Right atrium auricular region (tissue), 2 donors: ENCODE measurements at regions not wholly inside any gene's neighbourhood (a gene's known extent, or its start where the extent isn't known, plus 50 kb on each side); places are given as distances from the start of the nearest gene placed in this dataset.
A peak's percentile ranks its signal among the peaks of the same experiment; 100 is the strongest.

ENCODE experiments used
- DNase-seq: peaks from one replicate; pipeline ENCODE4 v3.0.0-alpha.2; 2019; ENCODE audit warnings: low spot score
- H3K27ac ChIP-seq, 2 donors: fragments of 200-600 bp; sonication (generic); 1 replicate in 1 of 2; 2 replicates in 1 of 2; pipeline ENCODE4 v1.5.1; 2016 to 2019
- H3K27me3 ChIP-seq, 2 donors: fragments of 200-600 bp; sonication (generic); one replicate each; pipeline versions ENCODE4 v1.5.1 to v1.6.0; 2017 to 2019
- H3K36me3 ChIP-seq: fragments of 200-600 bp; sonication (generic); one replicate; pipeline ENCODE4 v1.5.1; 2016
- H3K4me1 ChIP-seq, 2 donors: fragments of 200-600 bp; sonication (generic); one replicate each; pipeline versions ENCODE4 v1.5.1 to v1.6.0; 2017 to 2019
- H3K4me3 ChIP-seq, 2 donors: fragments of 200-600 bp; sonication (generic); 1 replicate in 1 of 2; 2 replicates in 1 of 2; pipeline ENCODE4 v1.5.1; 2017 to 2019; ENCODE audit warnings: mild to moderate bottlenecking in 1 of 2, moderate library complexity in 1 of 2
- H3K9me3 ChIP-seq, 2 donors: fragments of 200-600 bp; sonication (generic); one replicate each; pipeline ENCODE4 v1.5.1; 2019
- CTCF ChIP-seq, 2 donors: fragments of 200-600 bp; sonication (generic); IDR thresholded peaks; one replicate each; pipeline ENCODE4 v1.5.1; 2019; ENCODE audit warnings: antibody characterized with exemption in 2 of 2

DNA sequence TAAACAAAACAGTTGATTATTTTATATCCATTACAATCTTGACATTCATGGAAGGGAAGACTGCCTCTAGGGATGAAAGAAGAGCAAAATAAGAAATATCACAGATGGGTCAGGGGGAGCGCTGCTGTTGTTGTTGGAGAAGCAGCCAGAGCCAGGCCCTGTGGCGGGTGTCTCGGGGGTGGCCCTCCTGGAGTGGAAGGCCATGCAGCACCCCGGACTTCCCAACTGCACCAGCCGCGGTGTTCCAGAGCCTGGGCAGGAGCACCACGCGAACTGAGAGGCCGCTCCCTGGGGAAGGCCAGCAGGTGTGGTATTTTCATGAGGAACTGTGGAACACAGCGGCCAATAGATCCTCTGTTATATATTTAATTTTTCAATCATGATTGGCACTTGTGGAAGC lies 72.4 kb upstream of the VSTM2A start:
- Histone ChIP-seq H3K36me3 (no peaks in the 10 kb centered on the region), H3K4me1 (no peaks in the 10 kb centered on the region), H3K9me3 (no peaks in the 10 kb centered on the region), H3K27ac (no peak overlapping the region), H3K27me3 (no peaks in the 10 kb centered on the region), H3K4me3 (no peak overlapping the region)
- TF ChIP-seq CTCF (IDR thresholded peaks at IDR 0.05), result no peak
- DNase-seq, result no peak

- H3K4me1 ChIP-seq, result no peaks in the 10 kb centered on the region
- no peak for DNase-seq
- H3K27ac ChIP-seq, result no peak overlapping the region
- no peak overlapping the region for H3K4me3 ChIP-seq
- no peak for TF ChIP-seq CTCF (IDR thresholded peaks at IDR 0.05)
- no peaks in the 10 kb centered on the region for H3K27me3 ChIP-seq
- no peaks in the 10 kb centered on the region for H3K36me3 ChIP-seq
- H3K9me3 ChIP-seq, result no peaks in the 10 kb centered on the region
These were observed 65.6 kb upstream of the VSTM2A start for GRCh38 chr7:54476609-54477008.

DNA sequence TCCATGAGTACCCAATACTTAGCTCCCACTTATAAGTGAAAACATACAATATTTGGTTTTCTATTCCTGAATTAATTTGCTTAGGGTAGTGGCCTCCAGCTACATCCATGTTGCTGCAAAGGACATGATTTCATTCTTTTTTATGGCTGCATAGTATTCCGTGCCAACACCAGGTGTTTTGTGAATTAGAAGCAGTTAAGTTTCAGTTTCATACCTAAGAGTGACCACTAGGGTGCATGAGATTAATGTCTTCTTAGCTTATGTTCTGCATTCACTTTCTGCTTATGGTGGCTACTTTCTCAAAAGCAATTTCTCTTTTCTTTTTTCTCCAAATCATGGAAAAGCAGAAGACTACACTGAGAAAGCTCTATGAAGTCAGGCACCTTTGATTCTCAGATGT lies 65.1 kb upstream of the VSTM2A start:
- Histone ChIP-seq H3K27me3 (no peaks in the 10 kb centered on the region), H3K27ac (no peak overlapping the region), H3K4me1 (no peaks in the 10 kb centered on the region), H3K36me3 (no peaks in the 10 kb centered on the region), H3K4me3 (no peak overlapping the region), H3K9me3 (no peaks in the 10 kb centered on the region)
- no peak for DNase-seq
- TF ChIP-seq CTCF (IDR thresholded peaks at IDR 0.05), result peak in 1 of 2 donors; percentile 11

DNA sequence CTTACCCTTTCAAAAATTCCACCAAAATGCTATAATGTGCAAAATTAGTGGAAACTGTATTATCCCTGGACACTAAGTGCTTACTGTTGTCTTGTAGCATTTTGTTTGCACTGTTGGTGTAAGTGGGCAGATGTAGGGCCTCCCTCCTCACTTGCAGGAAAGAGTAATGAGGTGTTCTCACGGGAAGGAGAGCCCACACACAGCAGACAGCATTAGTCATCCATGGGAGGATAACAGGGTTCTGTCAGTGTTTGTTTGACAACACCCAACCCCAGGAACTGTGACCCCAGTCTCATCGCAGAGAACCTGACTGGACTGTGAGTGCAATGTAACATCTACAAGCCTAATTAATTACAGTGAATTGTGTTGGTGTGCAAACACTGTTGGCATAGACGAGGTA lies 58.7 kb upstream of the VSTM2A start:
- no peaks in the 10 kb centered on the region for H3K36me3 ChIP-seq

GRCh38 chr7:54485044-54485443 lies 57.1 kb upstream of the VSTM2A start:
- H3K9me3 ChIP-seq, result no peaks in the 10 kb centered on the region
- no peak for TF ChIP-seq CTCF (IDR thresholded peaks at IDR 0.05)

More for the DNA sequence above, 58.7 kb upstream of the VSTM2A start:
- Histone ChIP-seq H3K4me1 (no peaks in the 10 kb centered on the region), H3K27ac (no peak overlapping the region), H3K4me3 (no peak overlapping the region), H3K9me3 (no peaks in the 10 kb centered on the region), H3K27me3 (no peaks in the 10 kb centered on the region)
- TF ChIP-seq CTCF (IDR thresholded peaks at IDR 0.05), result no peak
- no peak for DNase-seq

More at GRCh38 chr7:54485044-54485443, 57.1 kb upstream of the VSTM2A start:
- no peak overlapping the region for H3K4me3 ChIP-seq
- H3K36me3 ChIP-seq, result no peaks in the 10 kb centered on the region
- no peak for DNase-seq
- no peak overlapping the region for H3K27ac ChIP-seq
- H3K4me1 ChIP-seq, result no peaks in the 10 kb centered on the region
- no peaks in the 10 kb centered on the region for H3K27me3 ChIP-seq
